Ovary (tissue), 7 donors: ENCODE measurements at regions not wholly inside any gene's neighbourhood (a gene's known extent, or its start where the extent isn't known, plus 50 kb on each side); places are given as distances from the start of the nearest gene placed in this dataset.

Experiments used
- DNase-seq, 5 donors: peaks; one replicate each; pipeline ENCODE4 v3.0.0-alpha.2; 2019 to 2020
- H3K27ac ChIP-seq, 2 donors: fragments of 200-600 bp; one replicate each; pipeline versions ENCODE4 v1.5.1 to v1.8.0; 2019 to 2022
- H3K27me3 ChIP-seq: fragments of 200-600 bp; one replicate; pipeline ENCODE4 v1.8.0; 2022
- H3K36me3 ChIP-seq: fragments of 200-600 bp; sonication (generic); one replicate; pipeline ENCODE4 v1.5.1; 2019
- H3K4me1 ChIP-seq: one replicate; pipeline ENCODE4 v1.8.1; 2013; ENCODE audit warnings: mild to moderate bottlenecking, moderate library complexity; ENCODE audit not compliant: insufficient read depth
- H3K4me3 ChIP-seq: fragments of 200-600 bp; sonication (generic); one replicate; pipeline ENCODE4 v1.5.1; 2017
- H3K9me3 ChIP-seq, 2 donors: fragments of 200-600 bp in 1 of 2; sonication (generic) in 1 of 2; one replicate each; pipeline versions ENCODE4 v1.5.1 to v1.8.1; 2013 to 2019; ENCODE audit warnings: mild to moderate bottlenecking in 1 of 2, moderate library complexity in 1 of 2
- CTCF ChIP-seq, 3 donors: fragments of 450-650 bp in 2 of 3; fragments of 200-600 bp in 1 of 3; IDR thresholded peaks; one replicate each; pipeline versions ENCODE4 v1.5.1 to v1.8.0; 2016 to 2022; ENCODE audit warnings: antibody characterized with exemption in 3 of 3, mild to moderate bottlenecking in 1 of 3
- EP300 ChIP-seq: sonication (generic); formaldehyde crosslinking; IDR thresholded peaks from one replicate; pipeline ENCODE4 v1.6.1; 2017; ENCODE audit warnings: antibody characterized with exemption
- POLR2A ChIP-seq: fragments of 450-650 bp; IDR thresholded peaks from one replicate; pipeline ENCODE4 v1.6.1; 2017; ENCODE audit warnings: antibody characterized with exemption, mild to moderate bottlenecking, moderate library complexity
- WGBS, 3 donors: extraction: QIAGEN DNeasy Blood & Tissue Kit in 1 of 3; methylation state at CpG; one replicate each; pipeline versions ENCODE4 v1.1.5 to v1.1.7; 2013 to 2017; 5-methylcytosine and 5-hydroxymethylcytosine counted together
- intact Hi-C, 4 donors: fragments of 100-400 bp; cut with DNase I; formaldehyde crosslinking; loops; one replicate each; pipeline versions ENCODE4 v1.11.0 to v1.15.1; 2022 to 2023
- donor health status: DM: no; HTN: no; CAD: no; lungs with moderate emphysema.
- donor health status: DM: no; HTN: no; CAD: no.
- donor health status: Bipolar disorder and iron deficiency.
- donor health status: DM: no; HTN: no; CAD: no.
- donor health status: DM: yes; HTN: yes; CAD: no.

- intact Hi-C loops: no loop called here
- H3K4me1 ChIP-seq: peaks cover 7% of the 10 kb centered on the region
- DNase-seq: no peak
- no peak overlapping the region for H3K27ac ChIP-seq
- no peak for TF ChIP-seq CTCF (IDR thresholded peaks at IDR 0.05)
- no peak for TF ChIP-seq EP300
- no peak for TF ChIP-seq POLR2A
- H3K27me3 ChIP-seq: no peaks in the 10 kb centered on the region
- no peaks in the 10 kb centered on the region for H3K9me3 ChIP-seq
- no peak overlapping the region for H3K4me3 ChIP-seq
- 53 to 67% (median 62%) methylated on average over 2 of the region's 2 CpGs for WGBS, 3 donors
- no peaks in the 10 kb centered on the region for H3K36me3 ChIP-seq
Measured at GRCh38 chr20:22904386-22904785, 130.7 kb upstream of the SSTR4 start.

- no peak overlapping the region for H3K27ac ChIP-seq
- no peak for DNase-seq
- 47 to 84% (median 65%) methylated on average over 2 of the region's 2 CpGs for WGBS, 3 donors
Measured at GRCh38 chr20:22904905-22905304, 130.2 kb upstream of the SSTR4 start.

GRCh38 chr20:22905658-22906057 lies 129.5 kb upstream of the SSTR4 start:
- TF ChIP-seq POLR2A (no peak), CTCF (IDR thresholded peaks at IDR 0.05) (no peak), EP300 (no peak)
- Histone ChIP-seq H3K4me3 (no peak overlapping the region), H3K9me3 (no peaks in the 10 kb centered on the region), H3K27me3 (no peaks in the 10 kb centered on the region), H3K36me3 (no peaks in the 10 kb centered on the region), H3K4me1 (peaks cover 7% of the 10 kb centered on the region), H3K27ac (no peak overlapping the region)
- WGBS, 3 donors: 10 to 17% (median 12%) methylated on average over 10 of the region's 10 CpGs
- peak; percentile 31 to 61 (median 54) for DNase-seq
- intact Hi-C loops: no loop called here

More at GRCh38 chr20:22904905-22905304, 130.2 kb upstream of the SSTR4 start:
- Histone ChIP-seq H3K36me3 (no peaks in the 10 kb centered on the region), H3K27me3 (no peaks in the 10 kb centered on the region), H3K4me1 (peaks cover 7% of the 10 kb centered on the region), H3K4me3 (no peak overlapping the region), H3K9me3 (no peaks in the 10 kb centered on the region)
- TF ChIP-seq EP300 (no peak), CTCF (IDR thresholded peaks at IDR 0.05) (no peak), POLR2A (no peak)
- intact Hi-C loops: no loop called here

- no peak for DNase-seq
- H3K36me3 ChIP-seq: no peaks in the 10 kb centered on the region
- H3K4me3 ChIP-seq: no peak overlapping the region
- H3K4me1 ChIP-seq: peaks cover 7% of the 10 kb centered on the region
- H3K27me3 ChIP-seq: no peaks in the 10 kb centered on the region
- no peaks in the 10 kb centered on the region for H3K9me3 ChIP-seq
- H3K27ac ChIP-seq: no peak overlapping the region
- 81 to 91% (median 90%) methylated on average over 3 of the region's 3 CpGs for WGBS, 3 donors
- intact Hi-C loops: no loop called here
- no peak for TF ChIP-seq POLR2A
- no peak for TF ChIP-seq CTCF (IDR thresholded peaks at IDR 0.05)
- no peak for TF ChIP-seq EP300
Measured at GRCh38 chr20:22908437-22908836, 126.7 kb upstream of the SSTR4 start.

GRCh38 chr20:22908944-22909343 lies 126.2 kb upstream of the SSTR4 start:
- Histone ChIP-seq H3K4me3 (no peak overlapping the region), H3K4me1 (peaks cover 7% of the 10 kb centered on the region), H3K36me3 (no peaks in the 10 kb centered on the region), H3K27ac (no peak overlapping the region), H3K27me3 (no peaks in the 10 kb centered on the region), H3K9me3 (no peaks in the 10 kb centered on the region)
- intact Hi-C loops: no loop called here
- no peak for TF ChIP-seq POLR2A
- no peak for TF ChIP-seq EP300
- no peak for TF ChIP-seq CTCF (IDR thresholded peaks at IDR 0.05)
- 92 to 93% (median 93%) methylated on average over 3 of the region's 3 CpGs for WGBS, 3 donors
- no peak for DNase-seq
